Putamen (tissue), 1 donor: ENCODE measurements at regions not wholly inside any gene's neighbourhood (a gene's known extent, or its start where the extent isn't known, plus 50 kb on each side); places are given as distances from the start of the nearest gene placed in this dataset.
A peak's percentile ranks its signal among the peaks of the same experiment; 100 is the strongest.

ENCODE experiments used
- DNase-seq: peaks from one replicate; pipeline ENCODE4 v3.0.0-alpha.2; 2016; ENCODE audit warnings: low spot score

- DNase-seq, result no peak
These were observed 1444.5 kb upstream of the CADM2 start for GRCh38 chr3:83514130-83514914.

GRCh38 chr3:83515123-83515522 is 1443.7 kb upstream of the CADM2 start:
- no peak for DNase-seq

- DNase-seq, result peak; percentile 3
These were observed 1435.2 kb upstream of the CADM2 start for GRCh38 chr3:83523470-83524073.

GRCh38 chr3:83524901-83525300 is 1433.9 kb upstream of the CADM2 start:
- no peak for DNase-seq

- DNase-seq, result no peak
These were observed 1399.7 kb upstream of the CADM2 start for GRCh38 chr3:83559082-83559481.

- no peak for DNase-seq
These were observed 1390.9 kb upstream of the CADM2 start for GRCh38 chr3:83567935-83568334.

GRCh38 chr3:83581546-83581945 is 1377.2 kb upstream of the CADM2 start:
- DNase-seq, result no peak

- DNase-seq, result no peak
These were observed 1357.1 kb upstream of the CADM2 start for GRCh38 chr3:83601704-83602103.

- DNase-seq, result no peak
These were observed 1336.3 kb upstream of the CADM2 start for GRCh38 chr3:83622526-83622925.

- no peak for DNase-seq
These were observed 1333.5 kb upstream of the CADM2 start for GRCh38 chr3:83625261-83625660.

- no peak for DNase-seq
These were observed 1330.3 kb upstream of the CADM2 start for GRCh38 chr3:83628471-83628870.

GRCh38 chr3:83632526-83632925 is 1326.3 kb upstream of the CADM2 start:
- no peak for DNase-seq

- DNase-seq, result no peak
These were observed 1325.0 kb upstream of the CADM2 start for GRCh38 chr3:83633758-83634157.

GRCh38 chr3:83649692-83650091 is 1309.1 kb upstream of the CADM2 start:
- no peak for DNase-seq

GRCh38 chr3:83655083-83655482 is 1303.7 kb upstream of the CADM2 start:
- DNase-seq, result no peak

- no peak for DNase-seq
These were observed 1296.3 kb upstream of the CADM2 start for GRCh38 chr3:83662381-83662960.

GRCh38 chr3:83670416-83670815 is 1288.4 kb upstream of the CADM2 start:
- DNase-seq, result no peak

- DNase-seq, result no peak
These were observed 1274.7 kb upstream of the CADM2 start for GRCh38 chr3:83683937-83684598.

GRCh38 chr3:83706669-83707068 is 1252.1 kb upstream of the CADM2 start:
- DNase-seq, result no peak

- no peak for DNase-seq
These were observed 1243.5 kb upstream of the CADM2 start for GRCh38 chr3:83715307-83715706.

GRCh38 chr3:83729576-83729975 is 1229.2 kb upstream of the CADM2 start:
- DNase-seq, result no peak

GRCh38 chr3:83734656-83735055 is 1224.1 kb upstream of the CADM2 start:
- DNase-seq, result no peak

GRCh38 chr3:83738202-83738601 is 1220.6 kb upstream of the CADM2 start:
- DNase-seq, result no peak
